Mucosa of rectum (tissue), 2 donors: ENCODE measurements at regions not wholly inside any gene's neighbourhood (a gene's known extent, or its start where the extent isn't known, plus 50 kb on each side); places are given as distances from the start of the nearest gene placed in this dataset.

Experiments used
- H3K27ac ChIP-seq, 2 donors: one replicate each; pipeline ENCODE4 v1.7.0; 2013; ENCODE audit warnings: inconsistent platforms in 2 of 2, low read depth in 2 of 2, low read length in 2 of 2
- H3K27me3 ChIP-seq, 2 donors: one replicate each; pipeline ENCODE4 v1.7.0; 2013; ENCODE audit warnings: low read length in 2 of 2; ENCODE audit not compliant: control insufficient read depth in 2 of 2, insufficient read depth in 2 of 2
- H3K36me3 ChIP-seq, 2 donors: one replicate each; pipeline ENCODE4 v1.7.0; 2013; ENCODE audit warnings: low read length in 2 of 2; ENCODE audit not compliant: control insufficient read depth in 2 of 2, insufficient read depth in 2 of 2
- H3K4me1 ChIP-seq, 2 donors: one replicate each; pipeline ENCODE4 v1.7.0; 2013; ENCODE audit warnings: low read length in 2 of 2, mild to moderate bottlenecking in 1 of 2; ENCODE audit not compliant: control insufficient read depth in 2 of 2, insufficient read depth in 2 of 2
- H3K4me3 ChIP-seq, 2 donors: one replicate each; pipeline ENCODE4 v1.7.0; 2013; ENCODE audit warnings: low read length in 2 of 2
- H3K9ac ChIP-seq, 2 donors: one replicate each; pipeline ENCODE4 v1.7.0; 2013; ENCODE audit warnings: low read length in 2 of 2, low read depth in 1 of 2, mild to moderate bottlenecking in 1 of 2
- H3K9me3 ChIP-seq, 2 donors: one replicate each; pipeline ENCODE4 v1.7.0; 2013; ENCODE audit warnings: low read length in 2 of 2; ENCODE audit not compliant: control insufficient read depth in 2 of 2
- donor health status: healthy.
- donor health status: Normal muscosa, but diverticular disease.

DNA sequence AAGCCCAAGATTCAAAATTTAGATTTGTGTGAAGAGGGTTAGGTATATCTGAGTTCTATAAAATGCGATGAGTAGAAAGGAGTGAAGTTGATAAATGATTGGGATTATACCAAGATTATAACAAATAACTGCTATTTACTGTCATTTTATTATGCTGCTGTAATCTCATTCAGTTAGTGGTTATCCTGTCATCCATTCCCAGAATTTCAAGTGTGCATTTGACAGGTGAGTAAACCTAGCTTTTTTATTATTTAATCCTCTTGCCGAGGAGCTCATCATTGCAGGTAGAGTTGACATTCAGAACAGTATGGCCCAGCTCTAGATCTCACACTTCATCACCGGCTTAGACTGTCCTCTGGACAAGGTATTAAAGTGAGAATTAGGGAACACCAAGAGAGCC, 1146.2 kb downstream of the CDH11 start:
- no peaks in the 10 kb centered on the region for H3K36me3 ChIP-seq
- H3K27me3 ChIP-seq: no peaks in the 10 kb centered on the region
- H3K9me3 ChIP-seq: no peaks in the 10 kb centered on the region
- H3K4me1 ChIP-seq: no peaks in the 10 kb centered on the region
- no peak overlapping the region for H3K27ac ChIP-seq
- H3K4me3 ChIP-seq: no peak overlapping the region
- no peak overlapping the region for H3K9ac ChIP-seq

DNA sequence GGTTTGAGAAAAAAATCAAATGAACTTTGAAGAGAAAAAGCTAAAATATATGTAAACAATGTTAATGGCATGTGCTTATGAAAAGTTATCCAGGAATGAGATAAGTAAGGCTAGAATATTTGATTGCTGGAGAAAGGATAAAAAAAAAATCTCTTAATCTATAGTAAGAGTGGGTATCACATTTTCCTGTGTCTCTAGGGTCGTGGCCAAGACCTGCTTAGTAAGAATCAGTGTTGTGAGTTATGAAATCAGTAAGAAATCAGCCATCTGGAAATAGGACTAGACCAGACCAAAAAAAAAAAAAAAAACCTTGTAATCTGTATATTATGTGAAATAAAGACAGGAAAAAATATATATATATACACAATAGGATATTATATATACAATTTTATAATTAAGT, 1153.9 kb downstream of the CDH11 start:
- H3K9me3 ChIP-seq: no peaks in the 10 kb centered on the region
- no peak overlapping the region for H3K4me3 ChIP-seq
- no peaks in the 10 kb centered on the region for H3K4me1 ChIP-seq
- no peak overlapping the region for H3K27ac ChIP-seq
- H3K36me3 ChIP-seq: no peaks in the 10 kb centered on the region
- H3K9ac ChIP-seq: no peak overlapping the region
- no peaks in the 10 kb centered on the region for H3K27me3 ChIP-seq

DNA sequence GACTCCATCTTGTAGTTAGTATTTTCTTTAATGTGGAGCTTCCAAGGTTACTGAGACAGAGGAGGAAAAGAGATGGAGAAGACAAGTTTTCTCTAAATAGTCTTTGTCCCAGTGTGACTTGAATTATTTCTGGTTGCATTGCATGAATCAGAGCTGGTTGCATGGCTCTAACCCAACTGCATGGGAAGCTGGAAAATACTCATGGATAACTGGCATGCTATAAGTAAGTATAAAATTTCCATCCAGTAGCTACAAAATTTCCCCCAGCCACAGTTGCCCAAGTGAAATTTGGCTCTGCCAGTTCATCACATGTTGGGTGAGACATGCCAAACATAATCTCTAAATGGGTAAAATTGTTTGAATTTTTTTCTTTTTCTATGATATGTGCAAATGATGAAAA, 1161.5 kb downstream of the CDH11 start:
- Histone ChIP-seq H3K4me3 (no peak overlapping the region), H3K27ac (no peak overlapping the region), H3K9me3 (no peaks in the 10 kb centered on the region), H3K36me3 (no peaks in the 10 kb centered on the region), H3K4me1 (no peaks in the 10 kb centered on the region), H3K27me3 (no peaks in the 10 kb centered on the region), H3K9ac (no peak overlapping the region)

DNA sequence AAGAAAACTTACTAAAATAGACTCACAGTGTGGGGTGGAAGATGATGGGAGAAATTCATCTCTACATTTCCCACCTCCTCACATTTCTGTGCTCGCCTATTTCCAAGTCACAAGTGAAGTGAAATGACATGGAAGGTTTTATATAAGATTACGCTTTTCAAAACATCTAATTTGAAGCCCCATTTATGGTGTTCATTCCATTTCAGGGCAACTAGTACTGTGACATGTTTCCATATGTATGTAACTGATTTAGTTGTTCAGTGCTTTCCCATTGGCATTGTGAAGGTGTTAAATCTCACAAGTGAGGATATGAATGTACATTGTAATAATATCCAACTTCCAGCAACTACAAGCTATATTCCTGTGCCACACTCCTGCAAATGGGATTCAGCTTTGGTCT, 1174.8 kb downstream of the CDH11 start:
- Histone ChIP-seq H3K27me3 (no peaks in the 10 kb centered on the region), H3K36me3 (no peaks in the 10 kb centered on the region), H3K4me3 (no peak overlapping the region), H3K9ac (no peak overlapping the region), H3K27ac (no peak overlapping the region), H3K9me3 (no peaks in the 10 kb centered on the region), H3K4me1 (no peaks in the 10 kb centered on the region)

DNA sequence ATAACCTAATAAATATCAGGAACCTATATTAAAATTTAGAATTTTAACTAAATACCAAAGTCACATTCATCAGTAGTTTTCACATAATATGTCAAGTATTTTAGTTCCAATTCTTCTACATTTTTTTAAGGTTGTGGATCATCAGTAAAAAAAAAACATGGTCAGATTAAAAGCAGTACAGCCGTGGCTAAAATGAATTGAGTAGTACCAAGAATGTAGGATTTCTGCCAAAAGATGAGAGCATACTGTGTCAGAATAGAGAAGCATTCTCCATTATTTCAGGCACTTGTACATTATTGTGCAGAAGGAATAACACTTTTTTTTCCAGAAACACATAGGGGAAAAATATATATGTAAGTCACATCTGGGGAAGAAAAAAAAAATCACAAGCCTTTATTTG, 1176.1 kb downstream of the CDH11 start:
- Histone ChIP-seq H3K27me3 (no peaks in the 10 kb centered on the region), H3K9ac (no peak overlapping the region), H3K36me3 (no peaks in the 10 kb centered on the region), H3K27ac (no peak overlapping the region), H3K4me1 (no peaks in the 10 kb centered on the region), H3K4me3 (no peak overlapping the region), H3K9me3 (no peaks in the 10 kb centered on the region)

DNA sequence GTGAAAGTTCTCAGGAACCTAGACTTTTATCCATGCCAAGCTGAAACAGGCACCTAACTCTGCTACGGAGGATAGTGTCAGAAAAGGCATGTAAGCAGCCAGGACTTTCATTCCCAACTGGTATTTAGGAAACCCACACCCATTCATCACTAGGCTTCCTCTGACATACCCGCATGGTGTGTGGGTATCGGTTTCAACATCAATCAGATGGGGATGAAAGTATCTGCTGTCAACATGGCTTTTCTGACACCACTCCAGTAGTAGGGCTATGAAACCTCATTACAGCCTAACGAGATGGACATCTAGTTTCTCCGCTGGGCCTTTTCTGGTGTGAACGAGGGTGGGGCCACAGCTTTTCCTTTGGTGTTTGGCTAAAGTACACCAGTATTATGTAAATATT, 1178.3 kb downstream of the CDH11 start:
- Histone ChIP-seq H3K4me1 (no peaks in the 10 kb centered on the region), H3K36me3 (no peaks in the 10 kb centered on the region), H3K27me3 (no peaks in the 10 kb centered on the region), H3K4me3 (no peak overlapping the region), H3K9ac (no peak overlapping the region), H3K9me3 (no peaks in the 10 kb centered on the region), H3K27ac (no peak overlapping the region)

DNA sequence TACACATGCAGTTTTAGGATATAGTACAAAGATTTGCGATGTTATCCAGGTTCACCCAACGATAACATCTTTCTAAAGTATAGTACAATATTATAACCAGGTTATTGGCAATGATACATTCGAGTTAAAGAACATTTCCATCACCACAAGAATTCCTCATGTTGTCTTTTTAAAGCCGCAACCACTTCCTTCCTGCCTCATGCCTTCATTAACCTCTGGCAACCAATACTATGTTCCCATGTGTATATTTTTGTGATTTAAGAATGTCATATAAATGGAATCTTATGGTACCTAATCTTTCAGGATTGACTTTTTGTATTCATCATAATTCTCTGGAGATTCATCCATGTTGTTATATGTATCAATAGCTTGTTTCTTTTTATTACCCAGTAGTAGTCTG, 1183.2 kb downstream of the CDH11 start:
- no peak overlapping the region for H3K9ac ChIP-seq
- H3K9me3 ChIP-seq: no peaks in the 10 kb centered on the region
- H3K27ac ChIP-seq: no peak overlapping the region

DNA sequence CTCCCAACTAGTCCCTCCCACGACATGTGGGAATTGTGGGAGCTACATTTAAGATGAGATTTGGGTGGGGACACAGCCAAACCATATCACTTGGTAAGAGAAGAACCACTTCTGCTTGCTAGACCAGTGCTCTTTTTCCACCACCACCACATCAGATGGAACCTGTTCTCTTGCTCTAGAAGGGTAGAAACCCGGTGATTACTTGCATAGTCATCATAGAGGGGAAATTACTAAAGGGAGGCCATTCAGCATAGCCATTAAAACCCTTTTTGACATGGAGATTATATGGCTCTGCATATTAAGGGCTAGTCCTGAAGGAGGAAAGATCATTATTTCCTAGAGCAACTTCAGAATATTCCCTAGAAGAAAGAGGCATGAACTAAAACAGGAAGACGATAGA, 1188.0 kb downstream of the CDH11 start:
- Histone ChIP-seq H3K9me3 (no peaks in the 10 kb centered on the region), H3K9ac (no peak overlapping the region), H3K4me3 (no peak overlapping the region), H3K4me1 (no peaks in the 10 kb centered on the region), H3K27me3 (no peaks in the 10 kb centered on the region), H3K36me3 (no peaks in the 10 kb centered on the region), H3K27ac (no peak overlapping the region)

More for the DNA sequence above, 1183.2 kb downstream of the CDH11 start:
- no peaks in the 10 kb centered on the region for H3K4me1 ChIP-seq
- no peaks in the 10 kb centered on the region for H3K36me3 ChIP-seq
- H3K27me3 ChIP-seq: no peaks in the 10 kb centered on the region
- H3K4me3 ChIP-seq: no peak overlapping the region

DNA sequence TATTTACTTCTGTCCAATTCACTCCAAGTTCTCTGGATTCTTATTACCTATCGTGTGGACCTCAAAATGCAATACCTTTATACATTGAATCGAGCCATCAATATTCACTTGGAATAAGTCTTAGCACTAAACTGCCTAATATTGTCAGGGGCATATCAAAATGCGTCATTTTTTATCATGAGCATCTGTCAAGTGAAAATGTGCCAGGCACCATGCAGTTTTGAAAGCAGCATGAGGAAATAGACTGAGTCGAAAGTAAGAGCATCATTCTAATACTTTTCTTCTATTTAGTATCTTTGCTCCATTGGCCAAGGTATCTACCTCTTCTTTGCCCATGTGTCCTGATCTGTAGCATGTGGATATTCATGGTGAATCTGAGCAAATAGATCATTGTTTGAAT, 1193.4 kb downstream of the CDH11 start:
- H3K4me1 ChIP-seq: no peaks in the 10 kb centered on the region
- H3K27ac ChIP-seq: no peak overlapping the region
- no peaks in the 10 kb centered on the region for H3K9me3 ChIP-seq
- no peak overlapping the region for H3K9ac ChIP-seq
- H3K4me3 ChIP-seq: no peak overlapping the region
- H3K36me3 ChIP-seq: no peaks in the 10 kb centered on the region
- no peaks in the 10 kb centered on the region for H3K27me3 ChIP-seq

DNA sequence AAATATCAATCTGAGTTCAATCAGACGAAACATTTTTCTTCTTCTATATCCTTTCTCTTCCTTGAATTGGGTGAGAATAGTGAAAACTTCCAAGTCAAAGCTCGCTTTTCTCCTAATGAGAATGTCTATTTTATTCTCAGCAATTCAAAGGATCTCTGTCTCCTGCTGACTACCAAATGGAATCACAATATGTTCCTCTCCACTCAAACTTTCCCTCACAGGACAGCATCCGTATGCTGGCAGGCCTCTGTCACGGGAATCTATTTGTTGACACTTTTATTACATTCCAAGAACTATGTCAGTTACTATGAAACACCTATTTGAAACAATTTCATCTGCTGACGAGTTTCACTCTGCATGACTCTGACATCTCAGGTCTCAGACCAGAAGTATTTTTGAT, 1196.6 kb downstream of the CDH11 start:
- no peaks in the 10 kb centered on the region for H3K36me3 ChIP-seq
- no peaks in the 10 kb centered on the region for H3K9me3 ChIP-seq
- H3K27me3 ChIP-seq: no peaks in the 10 kb centered on the region
- no peaks in the 10 kb centered on the region for H3K4me1 ChIP-seq
- no peak overlapping the region for H3K27ac ChIP-seq
- H3K4me3 ChIP-seq: no peak overlapping the region
- H3K9ac ChIP-seq: no peak overlapping the region

DNA sequence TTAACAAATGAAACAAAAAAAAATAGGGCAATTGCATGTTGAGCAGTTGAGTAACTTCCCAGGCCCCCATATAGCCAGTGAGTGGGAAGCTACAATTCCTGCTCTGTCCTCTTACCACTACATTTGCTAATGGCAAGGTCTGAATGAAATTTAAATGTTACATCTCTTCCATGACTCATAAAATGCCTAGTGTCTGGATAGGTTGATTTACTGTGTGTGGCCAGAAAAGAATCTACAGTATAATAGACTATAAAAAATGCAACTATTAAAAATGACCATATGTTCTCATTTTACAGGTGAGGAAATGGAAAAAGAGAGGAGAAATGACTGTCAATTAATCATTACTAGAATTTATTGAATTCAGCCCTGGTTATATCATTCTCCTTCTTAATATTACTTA, 1199.3 kb downstream of the CDH11 start:
- no peak overlapping the region for H3K9ac ChIP-seq
- H3K4me1 ChIP-seq: no peaks in the 10 kb centered on the region
- no peaks in the 10 kb centered on the region for H3K36me3 ChIP-seq
- H3K27ac ChIP-seq: no peak overlapping the region
- H3K9me3 ChIP-seq: no peaks in the 10 kb centered on the region
- no peaks in the 10 kb centered on the region for H3K27me3 ChIP-seq
- no peak overlapping the region for H3K4me3 ChIP-seq
